ENCODE measurements at regions not wholly inside any gene's neighbourhood (a gene's known extent, or its start where the extent isn't known, plus 50 kb on each side); places are given as distances from the start of the nearest gene placed in this dataset.
A peak's percentile ranks its signal among the peaks of the same experiment; 100 is the strongest.

DNA sequence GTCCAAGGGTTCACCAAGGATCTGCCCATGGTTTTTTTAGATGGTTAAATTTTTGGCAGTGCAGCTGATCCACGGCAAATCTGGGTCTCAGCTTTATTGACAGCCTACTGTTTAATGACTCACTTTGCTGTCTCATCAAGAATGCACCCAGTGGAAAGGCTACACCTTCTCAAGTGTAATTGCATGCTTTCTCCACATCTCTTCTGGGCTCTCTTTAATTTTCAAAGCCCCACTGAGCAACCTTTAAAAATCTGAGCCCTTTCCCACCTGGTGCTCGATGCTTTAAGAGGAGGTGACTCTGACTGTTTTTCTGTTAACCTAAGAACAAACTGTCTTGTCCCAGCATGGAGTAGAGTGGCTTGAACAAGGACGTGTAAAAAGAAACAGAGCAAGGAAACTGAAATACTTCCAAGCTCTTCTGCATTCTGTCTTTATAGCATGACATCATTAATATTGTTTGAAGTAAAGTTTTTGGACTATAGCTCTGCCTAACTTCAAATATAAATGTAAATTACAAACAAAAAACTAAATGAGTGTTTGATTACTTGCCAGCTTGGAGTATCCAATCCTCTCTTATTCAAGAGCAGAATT is 214.2 kb upstream of the KRR1 start:
- no peak for DNase-seq (ENCODE audit: low read depth in 2 of 2)

DNA sequence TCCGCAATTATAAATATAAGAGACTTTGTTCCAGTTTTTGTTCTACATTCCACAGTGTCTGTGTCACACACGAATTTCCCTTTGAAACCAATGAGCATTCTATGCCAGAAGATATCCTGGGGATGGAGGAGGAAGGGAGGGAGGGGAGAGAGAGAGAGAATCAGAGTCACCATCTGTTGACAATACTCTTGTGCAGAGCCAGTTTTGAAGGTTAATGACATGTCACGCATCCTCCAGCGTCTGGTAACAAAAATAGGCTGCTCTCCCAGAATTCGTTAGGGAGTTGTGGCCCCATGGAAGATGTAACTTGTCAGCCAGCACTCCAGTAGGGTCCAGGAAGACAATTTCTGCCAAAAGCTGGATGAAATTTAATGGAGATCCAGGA is 213.5 kb upstream of the KRR1 start:
- no peak for DNase-seq (ENCODE audit: low read depth in 2 of 2)

DNA sequence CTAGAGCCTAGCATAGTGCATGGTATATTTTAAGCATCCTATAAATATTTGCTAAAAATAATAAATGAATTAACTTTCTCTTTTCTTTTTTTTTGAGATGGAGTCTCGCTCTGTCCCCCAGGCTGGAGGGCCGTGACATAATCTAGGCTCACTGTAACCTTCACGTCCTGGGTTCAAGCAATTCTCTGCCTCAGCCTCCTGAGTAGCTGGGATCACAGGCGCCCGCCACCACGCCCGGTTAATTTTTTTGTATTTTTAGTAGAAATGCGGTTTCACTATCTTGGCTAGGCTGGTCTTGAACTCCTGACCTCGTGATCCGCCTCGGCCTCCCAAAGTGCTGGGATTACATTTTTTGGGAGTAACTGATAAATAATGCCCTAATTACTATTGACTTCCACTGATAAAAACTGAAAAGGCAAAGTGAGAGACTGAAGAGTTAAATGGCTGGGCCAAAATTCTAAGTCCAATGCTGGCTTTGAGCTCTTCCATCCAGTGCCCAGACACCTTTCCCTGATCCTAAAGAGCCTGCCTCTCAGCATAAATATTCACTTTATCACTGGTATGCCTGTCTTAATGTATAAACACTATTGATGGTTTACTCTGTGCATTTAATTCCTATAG is 213.0 kb upstream of the KRR1 start:
- no peak for DNase-seq (ENCODE audit: low read depth in 2 of 2)

- DNase-seq (ENCODE audit: low read depth in 2 of 2): peak; percentile 8 to 18
These were observed 211.3 kb upstream of the KRR1 start for GRCh38 chr12:75722714-75723200.

DNA sequence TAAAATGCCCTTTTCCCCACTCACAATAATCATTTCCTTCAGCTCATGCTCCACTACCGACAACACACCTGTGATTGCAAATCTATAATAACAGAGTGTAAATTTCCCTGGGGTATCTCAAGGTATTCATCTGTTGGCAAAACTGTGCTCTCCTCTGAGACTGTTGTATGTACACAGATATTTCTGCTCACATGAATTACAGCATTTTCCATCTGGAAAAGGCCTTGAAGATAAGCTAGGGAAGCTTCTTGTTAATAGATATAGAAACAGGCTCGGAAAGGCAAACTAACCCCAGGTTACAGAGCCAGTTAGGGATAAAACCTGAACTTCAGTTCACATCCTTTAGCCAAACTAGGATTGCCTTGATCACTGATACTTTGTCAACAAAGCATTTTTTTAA is 210.4 kb upstream of the KRR1 start:
- no peak for DNase-seq (ENCODE audit: low read depth in 2 of 2)

DNA sequence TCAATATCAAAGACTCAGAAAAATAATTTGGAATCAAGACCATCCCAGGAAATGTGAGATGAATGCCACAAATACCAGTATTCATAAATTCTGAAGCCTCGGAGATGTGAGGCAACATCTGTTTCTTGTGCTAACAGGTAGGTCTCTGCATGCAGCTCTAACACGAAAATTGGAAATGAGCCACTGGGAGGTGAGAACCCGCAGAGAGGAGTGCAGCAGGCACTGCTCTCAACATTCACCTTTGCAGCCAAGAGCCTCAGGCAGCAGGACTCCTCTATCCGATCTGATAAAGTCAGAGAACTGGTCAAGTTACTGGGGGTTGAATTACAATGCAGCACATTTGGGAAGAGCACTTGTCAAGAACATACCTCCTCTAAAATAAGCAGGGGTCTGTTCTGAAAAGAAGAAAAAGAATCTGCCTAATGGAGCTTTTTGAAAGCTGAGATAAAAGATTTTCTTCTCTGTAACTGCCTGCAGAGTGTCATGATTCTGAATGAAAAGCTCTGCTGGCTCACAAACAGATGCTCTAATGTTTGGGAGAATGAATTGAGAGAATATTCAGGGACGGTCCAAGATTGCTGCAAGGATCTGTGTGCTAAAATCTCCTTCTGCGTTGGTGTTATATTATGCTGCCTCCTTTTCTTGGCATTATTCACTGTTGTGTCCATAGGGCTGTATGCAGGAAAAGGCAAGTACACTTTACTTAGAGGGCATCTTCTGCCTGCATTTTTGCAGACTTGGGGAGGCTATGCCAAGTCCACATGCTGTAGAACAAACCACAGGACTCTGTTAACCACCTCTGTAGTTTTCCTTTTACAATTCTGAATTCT is 209.6 kb upstream of the KRR1 start:
- DNase-seq (ENCODE audit: low read depth in 2 of 2): no peak

- DNase-seq (ENCODE audit: low read depth in 2 of 2): no peak
These were observed 206.5 kb upstream of the KRR1 start for GRCh38 chr12:75717902-75718301.

DNA sequence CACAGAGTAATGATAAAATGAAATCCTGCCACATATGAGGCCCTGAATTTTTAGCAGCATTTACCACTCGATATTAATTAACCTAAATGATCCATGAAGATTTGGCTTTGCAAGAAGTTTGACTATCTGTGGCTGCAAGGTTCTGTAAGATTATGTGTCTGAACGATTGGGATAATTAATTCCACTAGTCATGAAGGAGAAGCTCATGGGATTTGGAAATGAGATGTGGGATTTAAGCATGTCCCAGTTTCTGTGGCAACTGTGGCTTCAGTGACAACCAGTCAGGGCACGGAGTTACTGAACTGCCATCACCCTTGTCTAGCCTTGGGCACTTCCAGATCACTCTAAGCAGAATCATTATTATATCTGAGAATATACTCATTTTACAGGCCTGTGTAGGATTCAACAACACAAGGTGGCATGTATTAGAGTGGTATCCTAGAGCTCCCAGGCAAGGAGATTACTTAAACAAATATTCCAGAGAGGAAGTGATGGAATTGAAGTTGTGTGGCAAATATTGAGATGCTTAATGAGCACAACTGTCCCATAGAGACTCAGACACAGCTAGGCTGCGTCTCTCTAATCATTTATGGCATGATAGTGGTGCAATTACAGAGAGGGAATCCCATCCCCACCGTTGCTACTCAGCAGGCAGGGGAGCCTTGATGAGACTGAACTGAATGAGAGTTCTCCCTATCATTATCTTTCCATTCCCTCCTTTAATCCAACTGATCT is 205.0 kb upstream of the KRR1 start:
- DNase-seq (ENCODE audit: low read depth in 2 of 2): no peak

DNA sequence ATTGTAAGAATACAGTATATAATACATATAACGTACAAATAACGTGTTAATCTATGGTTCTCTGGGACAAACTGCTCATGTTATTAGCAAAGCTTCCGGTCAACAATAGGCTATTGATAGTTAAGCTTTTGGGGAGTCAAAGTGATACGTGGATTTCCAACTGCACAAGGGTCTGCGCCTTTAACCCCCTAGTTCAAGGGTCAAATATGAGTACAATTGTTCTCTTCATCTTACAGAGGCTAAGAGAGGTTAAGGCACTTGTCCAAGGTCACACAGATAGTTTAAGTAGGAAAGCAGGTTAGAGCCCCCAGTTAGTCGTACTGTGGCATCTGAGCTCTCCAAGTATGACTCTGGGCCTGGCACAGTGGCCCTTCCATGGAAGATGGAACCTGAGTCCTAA is 204.3 kb upstream of the KRR1 start:
- DNase-seq (ENCODE audit: low read depth in 2 of 2): no peak

GRCh38 chr12:75715323-75715644 is 203.9 kb upstream of the KRR1 start:
- DNase-seq (ENCODE audit: low read depth in 2 of 2): no peak

- DNase-seq (ENCODE audit: low read depth in 2 of 2): no peak
These were observed 203.3 kb upstream of the KRR1 start for GRCh38 chr12:75714462-75715322.

- no peak for DNase-seq (ENCODE audit: low read depth in 2 of 2)
These were observed 202.0 kb upstream of the KRR1 start for GRCh38 chr12:75713434-75713833.

DNA sequence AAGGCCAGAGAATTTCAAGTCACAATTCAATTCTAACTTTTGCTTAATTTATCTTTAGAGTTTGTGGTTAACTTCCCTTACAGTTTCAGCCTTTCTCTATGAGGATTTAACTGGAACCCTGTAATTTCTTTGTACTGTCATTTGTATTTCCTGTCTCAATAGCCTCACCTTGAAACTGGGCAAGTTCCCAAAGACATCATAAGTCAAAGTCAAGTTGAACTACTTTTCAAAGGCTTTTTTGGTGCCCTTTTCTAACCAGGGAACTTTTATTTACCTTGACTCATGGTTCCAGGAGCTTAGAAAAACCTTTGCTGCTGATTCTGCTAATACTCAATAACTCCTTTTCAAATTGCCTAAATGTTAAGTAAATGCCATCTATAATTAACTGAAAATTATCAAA is 200.8 kb upstream of the KRR1 start:
- no peak for DNase-seq (ENCODE audit: low read depth in 2 of 2)

GRCh38 chr12:75711271-75711670 is 199.9 kb upstream of the KRR1 start:
- no peak for DNase-seq (ENCODE audit: low read depth in 2 of 2)

DNA sequence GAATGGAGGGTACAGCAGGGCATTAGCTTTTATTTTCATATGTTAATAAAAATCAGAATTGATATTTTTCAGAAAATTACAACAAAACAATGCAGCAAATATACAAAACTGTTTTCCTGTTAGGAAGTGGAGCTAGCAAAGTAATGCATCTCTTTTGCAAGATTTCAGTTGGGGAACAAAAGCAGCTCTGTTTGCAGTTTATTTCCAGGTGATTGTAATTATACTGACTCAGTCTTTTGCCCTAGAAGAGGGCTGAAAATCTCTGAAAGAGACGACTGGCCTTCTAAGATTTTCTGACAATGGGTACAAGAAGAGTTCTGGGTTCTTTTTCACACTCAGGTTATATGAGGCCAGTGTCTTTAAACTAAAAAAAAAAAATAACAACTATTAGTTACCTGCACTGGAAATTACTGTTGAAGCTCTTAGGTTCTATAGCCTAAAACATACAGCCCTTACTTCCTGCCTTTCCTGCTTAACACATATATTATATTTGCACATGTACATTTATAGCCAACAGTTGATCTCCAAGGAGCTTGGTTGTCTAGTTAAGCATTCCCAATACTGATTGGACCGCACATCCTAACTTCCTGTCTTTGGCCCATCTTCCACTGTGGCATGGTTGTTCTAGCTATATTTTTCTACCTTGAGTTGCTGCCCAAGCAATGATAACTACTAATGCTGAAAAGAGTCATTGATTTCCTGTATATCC is 199.1 kb upstream of the KRR1 start:
- DNase-seq (ENCODE audit: low read depth in 2 of 2): no peak

- DNase-seq (ENCODE audit: low read depth in 2 of 2): no peak
These were observed 198.1 kb upstream of the KRR1 start for GRCh38 chr12:75709503-75709902.

GRCh38 chr12:75708802-75709201 is 197.4 kb upstream of the KRR1 start:
- no peak for DNase-seq (ENCODE audit: low read depth in 2 of 2)

- DNase-seq (ENCODE audit: low read depth in 2 of 2): no peak
These were observed 196.6 kb upstream of the KRR1 start for GRCh38 chr12:75707983-75708382.

DNA sequence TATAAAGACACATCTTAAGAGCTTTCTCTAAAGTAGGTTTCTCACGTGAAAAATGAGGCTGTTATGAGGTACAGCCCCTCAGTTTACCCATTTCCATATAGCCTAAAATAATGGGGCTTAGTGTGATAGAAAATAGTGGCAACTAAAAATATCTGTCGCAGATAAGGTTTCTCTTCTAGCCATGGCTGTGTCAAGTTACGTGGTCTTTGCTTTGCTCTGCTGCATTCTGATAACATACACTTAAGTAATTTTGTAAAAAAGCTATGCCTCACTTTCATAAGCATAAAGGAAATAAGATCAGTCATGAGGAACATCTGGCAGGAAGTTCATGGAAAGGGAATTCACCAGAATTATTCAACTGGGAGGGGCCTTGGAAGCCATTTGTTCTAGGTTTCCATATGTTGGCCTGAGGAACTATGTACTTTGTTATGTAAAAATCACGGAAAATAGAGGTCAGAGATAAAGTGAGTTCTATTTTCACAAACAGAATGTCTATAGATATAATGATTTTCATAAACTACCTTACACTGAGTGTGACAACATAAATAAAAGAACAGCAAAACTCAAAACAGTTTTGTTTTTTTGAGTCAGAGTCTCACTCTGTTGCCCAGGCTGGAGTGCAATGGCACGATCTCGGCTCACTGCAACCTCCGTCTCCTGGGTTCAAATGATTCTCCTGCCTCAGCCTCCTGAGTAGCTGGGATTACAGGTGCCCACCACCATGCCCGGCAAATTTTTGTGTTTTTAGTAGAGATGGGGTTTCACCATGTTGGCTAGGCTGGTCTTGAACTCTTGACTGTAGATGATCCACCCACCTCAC is 195.6 kb upstream of the KRR1 start:
- DNase-seq (ENCODE audit: low read depth in 2 of 2): no peak

Measured in stimulated activated CD8-positive, alpha-beta memory T cell treated with anti-CD3 and anti-CD28 coated beads, Interleukin-15, amount 100 ng/mL, for 48 hours (primary cell).